ENCODE measurements at regions not wholly inside any gene's neighbourhood (a gene's known extent, or its start where the extent isn't known, plus 50 kb on each side); places are given as distances from the start of the nearest gene placed in this dataset.

GRCh38 chr5:65087154-65087553 lies 318.4 kb downstream of the CWC27 start:
- no peak overlapping the region for H3K56ac ChIP-seq (replicated peaks; ENCODE audit: insufficient read length, low read depth, low read length)
- H3K79me1 ChIP-seq (ENCODE audit: low read depth, low read length), result no peaks in the 10 kb centered on the region
- 86% methylated on average over 3 of the region's 3 CpGs; no CpG with 5 or more reads in 1 of the 2 experiments for WGBS, 2 experiments (ENCODE audit: extremely low coverage in 1 of 2, insufficient coverage in 1 of 2, insufficient read length in 1 of 2, insufficient replicate concordance in 2 of 2, low coverage in 1 of 2, low lambda C conversion rate in 2 of 2, missing lambda C conversion rate in 1 of 2)
- no peak overlapping the region for H3K27ac ChIP-seq (ENCODE audit: low read depth, low read length)
- H3K18ac ChIP-seq (ENCODE audit: extremely low read depth, low read length), result no peak overlapping the region
- H2BK20ac ChIP-seq (ENCODE audit: low read length), result no peak overlapping the region
- H2BK5ac ChIP-seq (ENCODE audit: low read depth, low read length), result no peak overlapping the region
- no peaks in the 10 kb centered on the region for H3K36me3 ChIP-seq (ENCODE audit: control insufficient read depth in 2 of 4, insufficient read depth in 4 of 4, low read length in 3 of 4)
- no peak overlapping the region for H4K5ac ChIP-seq (ENCODE audit: insufficient read length, low read depth, low read length)
- no peak overlapping the region for H2BK120ac ChIP-seq (replicated peaks; ENCODE audit: low read depth, low read length)
- H4K8ac ChIP-seq (ENCODE audit: extremely low read depth, insufficient read depth, low read length), result no peak overlapping the region
- no peaks in the 10 kb centered on the region for H4K20me1 ChIP-seq (replicated peaks in 1 of 2; ENCODE audit: control insufficient read depth in 1 of 2, insufficient read depth in 2 of 2, low read length in 2 of 2)
- no peak overlapping the region for H3K9ac ChIP-seq (replicated peaks in 1 of 4; ENCODE audit: extremely low read depth in 1 of 4, low read depth in 3 of 4, low read length in 3 of 4)
- ChIA-PET CTCF (ENCODE audit: partially characterized antibody) (no interaction called here), POLR2A (ENCODE audit: partially characterized antibody) (no interaction called here)
- no peaks in the 10 kb centered on the region for H3K79me2 ChIP-seq (ENCODE audit: control insufficient read depth in 1 of 2, insufficient read depth in 2 of 2, low read length in 2 of 2)
- no peak overlapping the region for H3K4me3 ChIP-seq (ENCODE audit: extremely low read depth in 1 of 4, insufficient read depth in 2 of 4, low read depth in 3 of 4, low read length in 4 of 4)
- no peak for FAIRE-seq
- no peak overlapping the region for H3K14ac ChIP-seq (ENCODE audit: insufficient read length)
- no peaks in the 10 kb centered on the region for H3K4me1 ChIP-seq (replicated peaks in 1 of 4; ENCODE audit: control insufficient read depth in 3 of 4, insufficient read depth in 4 of 4, low read length in 3 of 4)
- no peak overlapping the region for H2BK12ac ChIP-seq (ENCODE audit: low read depth, low read length)
- H3K4ac ChIP-seq (replicated peaks; ENCODE audit: insufficient read length, low read depth, low read length), result no peak overlapping the region
- no peak for TF ChIP-seq KDM5A (IDR thresholded peaks at IDR 0.05; ENCODE audit: low read length)
- no peak for TF ChIP-seq ZNF274 (IDR thresholded peaks at IDR 0.05; ENCODE audit: borderline replicate concordance, extremely low read depth, low read length)
- TF ChIP-seq NRF1 (IDR thresholded peaks at IDR 0.05; ENCODE audit: low read depth, low read length), result no peak
- no peak for TF ChIP-seq USF2 (IDR thresholded peaks at IDR 0.05; ENCODE audit: low read length)
- TF ChIP-seq CBX8 (IDR thresholded peaks at IDR 0.05; ENCODE audit: borderline replicate concordance, low read depth, low read length), result no peak
- TF ChIP-seq EGR1 (IDR thresholded peaks at IDR 0.05; ENCODE audit: borderline replicate concordance, low read depth, low read length), result no peak
- TF ChIP-seq NANOG (IDR thresholded peaks at IDR 0.05; ENCODE audit: insufficient read depth, low read depth, low read length, poor library complexity, severe bottlenecking), result no peak
- H3K23me2 ChIP-seq (ENCODE audit: low read depth, low read length), result no peaks in the 10 kb centered on the region
- no peaks in the 10 kb centered on the region for H3K27me3 ChIP-seq (replicated peaks in 1 of 4; ENCODE audit: control insufficient read depth in 3 of 4, extremely low read depth in 1 of 4, insufficient read depth in 3 of 4, low read length in 3 of 4)
- H3K4me2 ChIP-seq (ENCODE audit: insufficient read depth in 1 of 2, low read depth in 2 of 2, low read length in 2 of 2), result no peak overlapping the region
- H4K91ac ChIP-seq (replicated peaks; ENCODE audit: insufficient read length, low read length), result no peak overlapping the region
- no peak overlapping the region for H2AFZ ChIP-seq (ENCODE audit: low read length)
- DNase-seq (ENCODE audit: low read depth in 1 of 2, low spot score in 2 of 2), result no peak
- H2AK5ac ChIP-seq (ENCODE audit: low read depth, low read length), result no peak overlapping the region
- H2BK15ac ChIP-seq (ENCODE audit: low read length), result no peak overlapping the region
- no peaks in the 10 kb centered on the region for H3K9me3 ChIP-seq (ENCODE audit: insufficient read depth in 2 of 2, low read depth in 1 of 2, low read length in 1 of 2)
- no peak overlapping the region for H3K23ac ChIP-seq (ENCODE audit: insufficient read length)

Data from H1 (cell line).